H9 (cell line): ENCODE measurements at regions not wholly inside any gene's neighbourhood (a gene's known extent, or its start where the extent isn't known, plus 50 kb on each side); places are given as distances from the start of the nearest gene placed in this dataset.

Experiments used
- DNase-seq: peaks from one replicate; pipeline ENCODE4 v3.0.0-alpha.2; 2017
- H2AFZ ChIP-seq: one replicate; pipeline ENCODE4 v1.6.1; 2013; ENCODE audit warnings: mild to moderate bottlenecking, low read length, control low read depth, moderate library complexity
- H2AK5ac ChIP-seq: 2 replicates; pipeline ENCODE4 v1.6.1; 2013; ENCODE audit warnings: low read length, control low read depth, mixed read lengths; ENCODE audit not compliant: insufficient read length
- H2BK120ac ChIP-seq: one replicate; pipeline ENCODE4 v1.6.1; 2013; ENCODE audit warnings: low read depth, mild to moderate bottlenecking, low read length, control low read depth, inconsistent platforms; ENCODE audit not compliant: poor library complexity, severe bottlenecking
- H2BK12ac ChIP-seq: 2 replicates; pipeline ENCODE4 v1.6.1; 2013; ENCODE audit warnings: low read length, control low read depth, mixed read lengths, low read depth; ENCODE audit not compliant: insufficient read length
- H2BK15ac ChIP-seq: 2 replicates; pipeline ENCODE4 v1.6.1; 2013; ENCODE audit warnings: low read depth, low read length, control low read depth
- H2BK20ac ChIP-seq: one replicate; pipeline ENCODE4 v1.6.1; 2013; ENCODE audit warnings: low read depth, mild to moderate bottlenecking, low read length, control low read depth, inconsistent platforms; ENCODE audit not compliant: poor library complexity, severe bottlenecking
- H2BK5ac ChIP-seq: 2 replicates; pipeline ENCODE4 v1.6.1; 2013; ENCODE audit warnings: low read length, control low read depth, mixed read lengths; ENCODE audit not compliant: insufficient read length
- H3K14ac ChIP-seq: 2 replicates; pipeline ENCODE4 v1.6.1; 2013; ENCODE audit warnings: low read length, control low read depth; ENCODE audit not compliant: insufficient read depth
- H3K18ac ChIP-seq: 2 replicates; pipeline ENCODE4 v1.6.1; 2013; ENCODE audit warnings: low read depth, mild to moderate bottlenecking, mixed read lengths, low read length, control low read depth; ENCODE audit not compliant: insufficient read length
- H3K23ac ChIP-seq: 2 replicates; pipeline ENCODE4 v1.6.1; 2013; ENCODE audit warnings: low read length, control low read depth, mixed read lengths, low read depth; ENCODE audit not compliant: insufficient read length
- H3K23me2 ChIP-seq: 2 replicates; pipeline ENCODE4 v1.6.1; 2013; ENCODE audit warnings: low read depth, mild to moderate bottlenecking, mixed read lengths, low read length, control low read depth; ENCODE audit not compliant: insufficient read length, poor library complexity, severe bottlenecking
- H3K27ac ChIP-seq: 2 replicates; pipeline ENCODE4 v1.5.1; 2013; ENCODE audit warnings: low read length, control low read depth, mixed read lengths, low read depth; ENCODE audit not compliant: insufficient read length
- H3K27me3 ChIP-seq: 2 replicates; pipeline ENCODE4 v1.6.1; 2013; ENCODE audit warnings: low read length, control low read depth, inconsistent platforms; ENCODE audit not compliant: insufficient read depth
- H3K4ac ChIP-seq: 2 replicates; pipeline ENCODE4 v1.6.1; 2013; ENCODE audit warnings: low read depth, mild to moderate bottlenecking, control low read depth, inconsistent platforms, low read length, moderate library complexity
- H3K4me1 ChIP-seq: 2 replicates; pipeline ENCODE4 v1.6.1; 2013; ENCODE audit warnings: low read length, control low read depth, inconsistent platforms; ENCODE audit not compliant: insufficient read depth
- H3K4me2 ChIP-seq: 2 replicates; pipeline ENCODE4 v1.6.1; 2013; ENCODE audit warnings: low read length, control low read depth, mixed read lengths; ENCODE audit not compliant: insufficient read length, insufficient read depth
- H3K56ac ChIP-seq: 2 replicates; pipeline ENCODE4 v1.6.1; 2013; ENCODE audit warnings: low read depth, mild to moderate bottlenecking, mixed read lengths, low read length, control low read depth; ENCODE audit not compliant: insufficient read length
- H3K79me1 ChIP-seq: 2 replicates; pipeline ENCODE4 v1.6.1; 2013; ENCODE audit warnings: low read depth, mild to moderate bottlenecking, moderate library complexity, low read length, control low read depth, inconsistent platforms; ENCODE audit not compliant: insufficient read depth, poor library complexity, severe bottlenecking
- H3K79me2 ChIP-seq: 2 replicates; pipeline ENCODE4 v1.6.1; 2013; ENCODE audit warnings: low read length, control low read depth, inconsistent platforms; ENCODE audit not compliant: insufficient read depth
- H3K9ac ChIP-seq: 2 replicates; pipeline ENCODE4 v1.6.1; 2013; ENCODE audit warnings: low read length, control low read depth, mixed read lengths; ENCODE audit not compliant: insufficient read length; ENCODE audit errors: extremely low read depth
- H3K9me3 ChIP-seq: one replicate; pipeline ENCODE4 v1.6.1; 2013; ENCODE audit warnings: low read depth, low read length, inconsistent platforms; ENCODE audit not compliant: control insufficient read depth
- H3T11ph ChIP-seq: one replicate; pipeline ENCODE4 v1.6.1; 2013; ENCODE audit warnings: mild to moderate bottlenecking, low read length, control low read depth, inconsistent platforms
- H4K20me1 ChIP-seq: one replicate; pipeline ENCODE4 v1.6.1; 2013; ENCODE audit not compliant: control insufficient read depth, insufficient read length, insufficient read depth
- H4K5ac ChIP-seq: 2 replicates; pipeline ENCODE4 v1.6.1; 2013; ENCODE audit warnings: low read depth, mild to moderate bottlenecking, mixed read lengths, low read length, control low read depth; ENCODE audit not compliant: insufficient read length
- H4K8ac ChIP-seq: replicated peaks from 2 replicates; pipeline ENCODE4 v1.6.1; 2013; ENCODE audit warnings: low read length, control low read depth, mixed read lengths, low read depth; ENCODE audit not compliant: insufficient read length
- H4K91ac ChIP-seq: 2 replicates; pipeline ENCODE4 v1.6.1; 2013; ENCODE audit warnings: low read depth, mild to moderate bottlenecking, moderate library complexity, mixed read lengths, low read length, control low read depth; ENCODE audit not compliant: insufficient read length
- H3K27ac Mint-ChIP-seq, 3 experiments: 2 replicates in 2 of 3; 3 replicates in 1 of 3; pipeline ENCODE4 v1.8.0; 2020 to 2021; ENCODE audit warnings: mixed read lengths in 3 of 3, mild to moderate bottlenecking in 1 of 3, moderate library complexity in 1 of 3
- H3K27me3 Mint-ChIP-seq: 2 replicates; pipeline ENCODE4 v1.8.0; 2021; ENCODE audit warnings: low read depth, mild to moderate bottlenecking, moderate library complexity, mixed read lengths
- H3K36me3 Mint-ChIP-seq, 3 experiments: 2 replicates in 2 of 3; 3 replicates in 1 of 3; pipeline ENCODE4 v1.8.0; 2020 to 2021; ENCODE audit warnings: low read depth in 3 of 3, mixed read lengths in 3 of 3; ENCODE audit not compliant: insufficient read depth in 1 of 3
- H3K4me1 Mint-ChIP-seq, 2 experiments: 2 replicates each; pipeline ENCODE4 v1.8.0; 2020; ENCODE audit warnings: mixed read lengths in 2 of 2
- H3K4me3 Mint-ChIP-seq, 2 experiments: 2 replicates in 1 of 2; 3 replicates in 1 of 2; pipeline ENCODE4 v1.8.0; 2020 to 2021; ENCODE audit warnings: mild to moderate bottlenecking in 2 of 2, mixed read lengths in 2 of 2, moderate library complexity in 1 of 2
- H3K9me3 Mint-ChIP-seq, 2 experiments: 2 replicates in 1 of 2; 3 replicates in 1 of 2; pipeline ENCODE4 v1.8.0; 2020; ENCODE audit warnings: mild to moderate bottlenecking in 2 of 2, mixed read lengths in 2 of 2, moderate library complexity in 1 of 2
- CTCF ChIP-seq: fragments of 200-600 bp; sonication (generic); conservative IDR thresholded peaks from 3 replicates; pipeline ENCODE4 v1.8.0; 2021; ENCODE audit warnings: antibody characterized with exemption, mild to moderate bottlenecking
- WGBS: extraction: QIAGEN DNeasy Blood & Tissue Kit; methylation state at CpG from one replicate; pipeline ENCODE4 v1.1.7; 2013; ENCODE audit warnings: missing lambda C conversion rate, low lambda C conversion rate, mixed read lengths; ENCODE audit not compliant: insufficient read length; ENCODE audit errors: extremely low coverage; 5-methylcytosine and 5-hydroxymethylcytosine counted together

GRCh38 chr18:14962626-14963025 lies 214.7 kb downstream of the ANKRD30B start:
- no peak overlapping the region for H3K4me2 ChIP-seq
- H3K79me1 ChIP-seq = no peaks in the 10 kb centered on the region
- Mint-ChIP-seq H3K27me3 (peaks cover 2% of the 10 kb centered on the region), H3K4me1 (no peaks in the 10 kb centered on the region), H3K36me3 (peaks cover 0 to 28% (median 16%) of the 10 kb centered on the region in 3 experiments; a peak in 5 of 7 replicates), H3K9me3 (peaks cover 0 to 47% of the 10 kb centered on the region in 2 experiments), H3K4me3 (no peak overlapping the region), H3K27ac (no peak overlapping the region)
- no peak overlapping the region for H2AK5ac ChIP-seq
- no peaks in the 10 kb centered on the region for H3K23me2 ChIP-seq
- no CpG with 5 or more reads among the region's 8 CpGs for WGBS
- H2BK20ac ChIP-seq = no peak overlapping the region
- no peak overlapping the region for H3K18ac ChIP-seq
- no peaks in the 10 kb centered on the region for H4K20me1 ChIP-seq
- H3K4ac ChIP-seq = no peak overlapping the region
- H3K14ac ChIP-seq = no peak overlapping the region
- no peak overlapping the region for H2BK12ac ChIP-seq
- no peak overlapping the region for H2AFZ ChIP-seq
- no peak overlapping the region for H4K91ac ChIP-seq
- no peak overlapping the region for H2BK15ac ChIP-seq
- no peak overlapping the region for H3K9ac ChIP-seq
- no peak overlapping the region for H3T11ph ChIP-seq
- no peak overlapping the region for H3K56ac ChIP-seq
- H3K27ac ChIP-seq = no peak overlapping the region
- no peak overlapping the region for H2BK120ac ChIP-seq
- H3K23ac ChIP-seq = no peak overlapping the region
- no peaks in the 10 kb centered on the region for H3K79me2 ChIP-seq
- no peaks in the 10 kb centered on the region for H3K4me1 ChIP-seq
- DNase-seq = no peak
- H3K9me3 ChIP-seq = peaks cover 74% of the 10 kb centered on the region
- no peak overlapping the region for H2BK5ac ChIP-seq
- TF ChIP-seq CTCF = no peak
- H4K5ac ChIP-seq = no peak overlapping the region
- no peaks in the 10 kb centered on the region for H3K27me3 ChIP-seq
- H4K8ac ChIP-seq = no peak overlapping the region
